Prostate gland (tissue), 2 donors: ENCODE measurements at regions not wholly inside any gene's neighbourhood (a gene's known extent, or its start where the extent isn't known, plus 50 kb on each side); places are given as distances from the start of the nearest gene placed in this dataset.
"Not testable (repeated sequence)": the region's sequence is repeated elsewhere in the genome, so short reads cannot be mapped to it uniquely, and the experiment has no call there.

Source experiments
- POLR2A ChIP-seq: fragments of 450-650 bp; IDR thresholded peaks from one replicate; pipeline ENCODE4 v1.6.1; 2016; ENCODE audit warnings: antibody characterized with exemption, mild to moderate bottlenecking
- TF ChIP-seq, protein P1 (sequence below), 4 experiments: fragments of 200-600 bp in 2 of 4; fragments of 450-650 bp in 2 of 4; sonication (generic) in 2 of 4; IDR thresholded peaks; 1 replicate in 3 of 4; 2 replicates in 1 of 4; pipeline ENCODE4 v1.5.1; 2016 to 2019; ENCODE audit warnings: antibody characterized with exemption in 4 of 4, mild to moderate bottlenecking in 2 of 4, moderate library complexity in 2 of 4

DNA sequence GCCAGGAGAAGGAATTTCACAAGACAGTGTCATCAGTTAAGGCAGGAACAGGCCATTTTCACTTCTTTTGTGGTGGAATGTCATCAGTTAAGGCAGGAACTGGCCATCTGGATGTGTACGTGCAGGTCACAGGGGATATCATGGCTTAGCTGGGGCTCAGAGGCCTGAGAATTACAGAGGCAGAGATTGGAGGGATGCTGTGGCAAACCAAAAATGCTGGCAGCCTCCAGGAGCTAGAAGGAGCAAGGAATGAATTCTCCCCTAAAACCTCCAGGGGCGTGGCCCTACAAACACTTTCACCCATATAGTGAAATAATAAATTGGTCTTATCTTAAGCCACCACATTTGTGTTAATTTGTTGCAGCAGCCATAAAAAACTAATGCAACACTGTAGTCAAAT, 557.0 kb downstream of the ZNF385D start:
- TF ChIP-seq, protein P1, sequence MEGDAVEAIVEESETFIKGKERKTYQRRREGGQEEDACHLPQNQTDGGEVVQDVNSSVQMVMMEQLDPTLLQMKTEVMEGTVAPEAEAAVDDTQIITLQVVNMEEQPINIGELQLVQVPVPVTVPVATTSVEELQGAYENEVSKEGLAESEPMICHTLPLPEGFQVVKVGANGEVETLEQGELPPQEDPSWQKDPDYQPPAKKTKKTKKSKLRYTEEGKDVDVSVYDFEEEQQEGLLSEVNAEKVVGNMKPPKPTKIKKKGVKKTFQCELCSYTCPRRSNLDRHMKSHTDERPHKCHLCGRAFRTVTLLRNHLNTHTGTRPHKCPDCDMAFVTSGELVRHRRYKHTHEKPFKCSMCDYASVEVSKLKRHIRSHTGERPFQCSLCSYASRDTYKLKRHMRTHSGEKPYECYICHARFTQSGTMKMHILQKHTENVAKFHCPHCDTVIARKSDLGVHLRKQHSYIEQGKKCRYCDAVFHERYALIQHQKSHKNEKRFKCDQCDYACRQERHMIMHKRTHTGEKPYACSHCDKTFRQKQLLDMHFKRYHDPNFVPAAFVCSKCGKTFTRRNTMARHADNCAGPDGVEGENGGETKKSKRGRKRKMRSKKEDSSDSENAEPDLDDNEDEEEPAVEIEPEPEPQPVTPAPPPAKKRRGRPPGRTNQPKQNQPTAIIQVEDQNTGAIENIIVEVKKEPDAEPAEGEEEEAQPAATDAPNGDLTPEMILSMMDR (IDR thresholded peaks at IDR 0.05), result not testable (repeated sequence)
- TF ChIP-seq POLR2A, result not testable (repeated sequence)
